ENCODE measurements at regions not wholly inside any gene's neighbourhood (a gene's known extent, or its start where the extent isn't known, plus 50 kb on each side); places are given as distances from the start of the nearest gene placed in this dataset.
A peak's percentile ranks its signal among the peaks of the same experiment; 100 is the strongest.

DNA sequence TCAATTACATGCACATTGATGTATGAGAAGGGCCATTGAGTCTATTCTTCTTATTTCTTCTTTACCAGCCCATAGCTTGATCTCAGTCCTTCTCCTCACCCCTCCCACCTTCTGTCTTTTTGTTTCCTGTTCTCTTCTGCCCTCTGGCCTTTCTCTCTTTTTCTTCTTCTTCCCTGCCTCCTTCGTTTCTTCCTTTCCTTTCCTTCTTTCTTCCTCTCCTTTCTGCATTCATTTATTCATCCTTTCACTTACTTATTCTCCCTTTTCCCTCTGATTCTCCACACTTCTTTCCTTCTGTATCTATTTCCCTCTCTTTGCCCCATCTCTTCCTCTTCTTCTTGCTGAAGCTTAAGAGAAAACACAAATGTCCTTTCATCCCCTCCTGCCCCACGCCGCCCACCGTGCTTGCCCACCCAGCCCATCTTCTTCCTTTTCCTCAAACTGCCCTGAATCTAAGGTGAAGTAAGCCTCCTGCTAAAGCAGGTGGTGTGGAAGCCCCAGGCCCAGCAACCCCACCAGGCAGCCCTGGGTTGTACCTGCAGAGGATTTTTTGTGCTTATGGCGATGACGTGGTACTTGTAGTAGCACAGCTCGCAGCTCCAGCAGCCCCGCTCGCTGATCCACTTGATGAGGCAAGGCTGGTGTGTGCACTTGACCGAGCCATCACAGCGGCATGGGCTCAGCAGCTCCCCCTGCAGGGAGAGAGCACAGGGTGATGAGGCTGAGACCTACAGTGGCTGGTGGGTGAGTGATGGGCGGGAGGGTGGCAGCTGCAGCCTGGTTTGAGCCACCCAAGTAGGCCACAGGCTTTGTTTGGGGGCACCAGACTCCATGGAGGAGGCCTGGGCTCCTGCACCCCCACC lies 89.0 kb downstream of the MARCHF4 start:
- no peak overlapping the region for H3K4me3 ChIP-seq (ENCODE audit: control insufficient read depth, low read depth, low read length)
- TF ChIP-seq, protein P1, sequence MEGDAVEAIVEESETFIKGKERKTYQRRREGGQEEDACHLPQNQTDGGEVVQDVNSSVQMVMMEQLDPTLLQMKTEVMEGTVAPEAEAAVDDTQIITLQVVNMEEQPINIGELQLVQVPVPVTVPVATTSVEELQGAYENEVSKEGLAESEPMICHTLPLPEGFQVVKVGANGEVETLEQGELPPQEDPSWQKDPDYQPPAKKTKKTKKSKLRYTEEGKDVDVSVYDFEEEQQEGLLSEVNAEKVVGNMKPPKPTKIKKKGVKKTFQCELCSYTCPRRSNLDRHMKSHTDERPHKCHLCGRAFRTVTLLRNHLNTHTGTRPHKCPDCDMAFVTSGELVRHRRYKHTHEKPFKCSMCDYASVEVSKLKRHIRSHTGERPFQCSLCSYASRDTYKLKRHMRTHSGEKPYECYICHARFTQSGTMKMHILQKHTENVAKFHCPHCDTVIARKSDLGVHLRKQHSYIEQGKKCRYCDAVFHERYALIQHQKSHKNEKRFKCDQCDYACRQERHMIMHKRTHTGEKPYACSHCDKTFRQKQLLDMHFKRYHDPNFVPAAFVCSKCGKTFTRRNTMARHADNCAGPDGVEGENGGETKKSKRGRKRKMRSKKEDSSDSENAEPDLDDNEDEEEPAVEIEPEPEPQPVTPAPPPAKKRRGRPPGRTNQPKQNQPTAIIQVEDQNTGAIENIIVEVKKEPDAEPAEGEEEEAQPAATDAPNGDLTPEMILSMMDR (conservative IDR thresholded peaks at IDR 0.05; ENCODE audit: control insufficient read depth, insufficient read depth, low read depth, low read length): peak; percentile 33
- peak; percentile 9 for DNase-seq (ENCODE audit: low read depth)

DNA sequence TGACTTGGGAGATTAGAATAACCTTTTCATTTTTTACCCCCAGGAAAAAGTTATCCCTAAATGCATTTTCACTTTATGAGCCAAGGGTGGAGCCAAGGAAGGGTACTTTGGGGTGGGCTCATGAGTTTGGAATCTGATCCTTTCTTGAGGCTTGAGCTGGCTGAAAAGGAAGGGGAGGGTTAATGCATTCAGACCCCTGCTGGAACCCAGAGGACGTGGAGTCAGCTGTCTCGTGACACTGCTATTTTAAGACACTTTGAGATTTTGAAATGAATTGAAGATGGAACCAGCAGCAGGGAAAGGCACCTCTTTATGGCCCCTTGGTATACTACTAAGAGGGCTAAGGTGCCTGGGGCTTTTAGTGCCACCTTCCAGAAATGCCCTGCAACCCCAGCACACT lies 90.4 kb downstream of the MARCHF4 start:
- DNase-seq (ENCODE audit: low read depth): no peak
- TF ChIP-seq, protein P1 (conservative IDR thresholded peaks at IDR 0.05; ENCODE audit: control insufficient read depth, insufficient read depth, low read depth, low read length): no peak
- H3K4me3 ChIP-seq (ENCODE audit: control insufficient read depth, low read depth, low read length): no peak overlapping the region

DNA sequence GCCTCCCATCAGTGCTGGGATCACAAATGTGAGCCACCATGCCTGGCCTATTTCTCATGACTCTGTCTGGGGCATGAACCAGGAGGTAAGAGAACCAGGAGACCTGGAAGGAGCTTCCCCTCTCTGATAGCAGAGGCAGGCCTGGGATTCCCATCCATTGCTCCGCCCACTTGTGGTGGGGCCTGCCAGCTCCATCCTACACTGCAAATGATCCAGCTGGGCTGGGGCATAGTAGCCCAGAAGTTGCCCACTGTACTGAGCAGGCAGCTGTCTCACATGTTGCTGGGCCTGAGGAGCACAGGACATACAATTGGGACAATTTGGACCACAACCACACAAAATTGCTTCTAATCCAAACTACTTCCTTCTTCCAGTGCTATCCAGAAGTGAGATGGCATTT lies 91.0 kb downstream of the MARCHF4 start:
- TF ChIP-seq, protein P1 (conservative IDR thresholded peaks at IDR 0.05; ENCODE audit: control insufficient read depth, insufficient read depth, low read depth, low read length): no peak
- no peak overlapping the region for H3K4me3 ChIP-seq (ENCODE audit: control insufficient read depth, low read depth, low read length)
- DNase-seq (ENCODE audit: low read depth): no peak

DNA sequence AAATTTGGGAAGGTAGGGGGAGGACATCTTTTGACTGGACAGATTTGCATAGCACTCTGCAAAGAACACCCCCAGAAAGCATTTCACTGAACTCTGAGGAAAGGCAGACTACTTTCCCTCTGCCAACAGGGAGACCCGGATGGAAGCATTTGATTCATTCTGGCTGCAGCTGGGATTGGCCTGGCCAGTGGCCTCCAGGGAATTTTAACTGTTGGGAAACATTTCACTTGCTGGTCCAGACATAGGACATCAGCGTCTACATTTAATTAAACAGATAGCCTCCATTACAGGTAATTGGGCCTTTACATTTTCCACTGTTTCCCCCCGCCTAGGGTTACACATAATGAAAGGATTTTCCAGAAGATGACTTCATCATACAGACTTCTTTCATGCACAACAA lies 92.8 kb downstream of the MARCHF4 start:
- H3K4me3 ChIP-seq (ENCODE audit: control insufficient read depth, low read depth, low read length): no peak overlapping the region
- DNase-seq (ENCODE audit: low read depth): peak; percentile 84
- TF ChIP-seq, protein P1 (conservative IDR thresholded peaks at IDR 0.05; ENCODE audit: control insufficient read depth, insufficient read depth, low read depth, low read length): no peak

DNA sequence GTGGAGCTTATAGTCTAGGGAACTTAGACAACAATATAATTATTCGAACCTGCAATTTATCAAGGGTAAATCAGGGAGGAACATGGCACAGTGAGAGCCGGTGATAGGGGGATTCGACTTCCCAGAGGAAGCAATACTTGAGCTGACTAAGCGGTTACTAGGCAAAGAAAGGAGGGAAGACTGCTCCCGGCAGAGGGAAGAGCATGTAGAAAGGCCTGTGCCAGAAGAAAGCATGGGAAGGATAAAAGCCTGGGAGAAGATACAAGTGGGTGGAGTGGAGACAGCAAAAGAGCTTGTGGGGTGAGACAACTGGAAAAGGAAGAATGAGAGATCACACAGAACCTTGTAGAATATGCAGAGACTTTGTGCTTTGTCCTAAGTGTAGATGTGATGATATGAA lies 93.3 kb downstream of the MARCHF4 start:
- TF ChIP-seq, protein P1 (conservative IDR thresholded peaks at IDR 0.05; ENCODE audit: control insufficient read depth, insufficient read depth, low read depth, low read length): no peak
- DNase-seq (ENCODE audit: low read depth): peak; percentile 56
- no peak overlapping the region for H3K4me3 ChIP-seq (ENCODE audit: control insufficient read depth, low read depth, low read length)

DNA sequence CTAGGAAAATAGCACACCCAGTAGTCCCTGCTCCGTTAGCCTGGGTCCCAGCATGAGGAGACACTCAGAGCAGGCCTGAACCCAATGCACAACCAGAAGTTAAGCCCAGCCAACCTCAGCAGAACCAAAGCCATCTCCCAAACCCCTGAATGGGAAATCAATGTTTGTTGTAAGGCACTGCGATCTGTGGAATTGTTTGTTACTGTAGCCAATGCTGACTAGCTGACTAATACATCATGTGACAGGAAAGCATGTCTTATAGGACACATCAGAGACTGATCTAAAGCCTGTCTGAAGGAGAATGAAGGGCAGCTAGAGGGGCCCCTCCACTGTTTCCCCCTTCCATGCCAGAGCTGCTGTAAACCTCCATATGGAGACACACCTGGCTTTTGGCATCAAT lies 96.4 kb downstream of the MARCHF4 start:
- no peak for DNase-seq (ENCODE audit: low read depth)
- TF ChIP-seq, protein P1 (conservative IDR thresholded peaks at IDR 0.05; ENCODE audit: control insufficient read depth, insufficient read depth, low read depth, low read length): no peak

More for the DNA sequence above, 96.4 kb downstream of the MARCHF4 start:
- no peak overlapping the region for H3K4me3 ChIP-seq (ENCODE audit: control insufficient read depth, low read depth, low read length)

All from fibroblast of mammary gland (primary cell).